IPS DF 4.7 (cell line): ENCODE measurements at regions not wholly inside any gene's neighbourhood (a gene's known extent, or its start where the extent isn't known, plus 50 kb on each side); places are given as distances from the start of the nearest gene placed in this dataset.

Experiments
- DNase-seq: peaks from one replicate; pipeline ENCODE4 v3.0.0-alpha.2; 2013; ENCODE audit warnings: low spot score; ENCODE audit errors: extremely low read depth

- DNase-seq, result no peak
Observed at GRCh38 chr1:209485751-209486150, 97.8 kb upstream of the CAMK1G start.

- DNase-seq, result no peak
Observed at GRCh38 chr1:209486861-209487593, 96.5 kb upstream of the CAMK1G start.

GRCh38 chr1:209490013-209490412, 93.5 kb upstream of the CAMK1G start:
- no peak for DNase-seq

- DNase-seq, result no peak
Observed at GRCh38 chr1:209491031-209491430, 92.5 kb upstream of the CAMK1G start.

GRCh38 chr1:209491496-209491895, 92.0 kb upstream of the CAMK1G start:
- no peak for DNase-seq

GRCh38 chr1:209491897-209492296, 91.6 kb upstream of the CAMK1G start:
- DNase-seq, result no peak

GRCh38 chr1:209493559-209493958, 90.0 kb upstream of the CAMK1G start:
- no peak for DNase-seq

GRCh38 chr1:209497729-209498128, 85.8 kb upstream of the CAMK1G start:
- no peak for DNase-seq

- DNase-seq, result no peak
Observed at GRCh38 chr1:209500993-209501392, 82.5 kb upstream of the CAMK1G start.

- no peak for DNase-seq
Observed at GRCh38 chr1:209503196-209503595, 80.3 kb upstream of the CAMK1G start.

- DNase-seq, result no peak
Observed at GRCh38 chr1:209504571-209504970, 78.9 kb upstream of the CAMK1G start.

- DNase-seq, result no peak
Observed at GRCh38 chr1:209505044-209505443, 78.5 kb upstream of the CAMK1G start.

- DNase-seq, result no peak
Observed at GRCh38 chr1:209506101-209506500, 77.4 kb upstream of the CAMK1G start.

- no peak for DNase-seq
Observed at GRCh38 chr1:209509039-209509438, 74.5 kb upstream of the CAMK1G start.

- no peak for DNase-seq
Observed at GRCh38 chr1:209510063-209510462, 73.5 kb upstream of the CAMK1G start.

GRCh38 chr1:209511169-209511568, 72.3 kb upstream of the CAMK1G start:
- DNase-seq, result no peak

- DNase-seq, result no peak
Observed at GRCh38 chr1:209512821-209513220, 70.7 kb upstream of the CAMK1G start.

- peak; percentile 62 for DNase-seq
Observed at GRCh38 chr1:209513226-209513625, 70.3 kb upstream of the CAMK1G start.

- DNase-seq, result no peak
Observed at GRCh38 chr1:209516771-209517680, 66.5 kb upstream of the CAMK1G start.

GRCh38 chr1:209517681-209518050, 65.8 kb upstream of the CAMK1G start:
- no peak for DNase-seq

GRCh38 chr1:209519786-209520185, 63.7 kb upstream of the CAMK1G start:
- DNase-seq, result no peak

- no peak for DNase-seq
Observed at GRCh38 chr1:209522826-209523225, 60.7 kb upstream of the CAMK1G start.

- no peak for DNase-seq
Observed at GRCh38 chr1:209526137-209526536, 57.4 kb upstream of the CAMK1G start.
